ENCODE measurements at regions not wholly inside any gene's neighbourhood (a gene's known extent, or its start where the extent isn't known, plus 50 kb on each side); places are given as distances from the start of the nearest gene placed in this dataset.

DNA sequence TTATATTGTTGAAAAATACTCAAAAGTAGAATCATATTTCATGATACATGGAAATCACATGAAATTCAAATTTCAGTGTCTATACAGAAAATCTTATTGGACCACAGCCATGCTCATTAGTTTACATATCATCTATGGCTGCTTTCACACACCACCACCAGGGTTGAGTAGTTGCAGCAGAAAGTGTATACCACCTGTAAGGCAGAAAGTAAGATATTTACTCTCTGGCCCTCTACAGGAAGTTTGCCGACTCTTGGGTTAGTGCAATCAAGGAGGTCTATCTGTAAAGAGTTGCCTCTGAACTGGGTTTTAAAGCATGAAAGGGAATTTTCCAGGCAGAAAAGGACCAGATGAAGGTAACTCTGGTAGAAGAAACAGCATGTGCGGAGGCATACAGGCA is 432.3 kb downstream of the DHX35 start:
- H3K4me3 ChIP-seq: no peak overlapping the region
- no peaks in the 10 kb centered on the region for H3K9me3 ChIP-seq
- H3K4me1 ChIP-seq: no peaks in the 10 kb centered on the region
- TF ChIP-seq, protein P1, sequence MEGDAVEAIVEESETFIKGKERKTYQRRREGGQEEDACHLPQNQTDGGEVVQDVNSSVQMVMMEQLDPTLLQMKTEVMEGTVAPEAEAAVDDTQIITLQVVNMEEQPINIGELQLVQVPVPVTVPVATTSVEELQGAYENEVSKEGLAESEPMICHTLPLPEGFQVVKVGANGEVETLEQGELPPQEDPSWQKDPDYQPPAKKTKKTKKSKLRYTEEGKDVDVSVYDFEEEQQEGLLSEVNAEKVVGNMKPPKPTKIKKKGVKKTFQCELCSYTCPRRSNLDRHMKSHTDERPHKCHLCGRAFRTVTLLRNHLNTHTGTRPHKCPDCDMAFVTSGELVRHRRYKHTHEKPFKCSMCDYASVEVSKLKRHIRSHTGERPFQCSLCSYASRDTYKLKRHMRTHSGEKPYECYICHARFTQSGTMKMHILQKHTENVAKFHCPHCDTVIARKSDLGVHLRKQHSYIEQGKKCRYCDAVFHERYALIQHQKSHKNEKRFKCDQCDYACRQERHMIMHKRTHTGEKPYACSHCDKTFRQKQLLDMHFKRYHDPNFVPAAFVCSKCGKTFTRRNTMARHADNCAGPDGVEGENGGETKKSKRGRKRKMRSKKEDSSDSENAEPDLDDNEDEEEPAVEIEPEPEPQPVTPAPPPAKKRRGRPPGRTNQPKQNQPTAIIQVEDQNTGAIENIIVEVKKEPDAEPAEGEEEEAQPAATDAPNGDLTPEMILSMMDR (IDR thresholded peaks at IDR 0.05): no peak
- TF ChIP-seq POLR2AphosphoS5 (IDR thresholded peaks at IDR 0.05) (no peak), EP300 (IDR thresholded peaks at IDR 0.05) (no peak), POLR2A (IDR thresholded peaks at IDR 0.05) (no peak)
- 73 to 86% methylated on average over 2 of the region's 2 CpGs for WGBS, 2 donors
- intact Hi-C loops (cut with DNase I): no loop called here
- no peaks in the 10 kb centered on the region for H3K27me3 ChIP-seq
- no peak for DNase-seq
- H3K36me3 ChIP-seq: no peaks in the 10 kb centered on the region
- no peak overlapping the region for H3K27ac ChIP-seq

DNA sequence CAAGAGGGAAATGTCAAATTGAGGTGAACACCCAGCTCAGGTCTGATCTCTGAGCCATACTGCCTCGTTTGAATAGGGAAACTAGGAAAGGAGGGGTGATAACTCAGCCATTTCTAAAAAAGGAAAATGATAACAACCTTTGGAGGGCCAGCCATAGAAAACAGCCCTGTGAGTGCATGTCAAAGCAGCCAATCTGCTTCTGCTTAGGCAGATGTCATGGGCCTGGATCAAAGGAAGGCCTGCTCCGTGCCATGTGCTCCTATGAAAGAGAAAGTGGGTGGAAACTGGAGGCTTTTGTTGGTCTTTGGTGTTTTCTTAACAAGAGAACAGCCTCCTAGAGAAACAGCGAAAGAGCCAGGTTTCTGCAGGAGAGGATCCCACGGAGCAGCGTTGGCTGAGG is 428.0 kb downstream of the DHX35 start:
- no peaks in the 10 kb centered on the region for H3K36me3 ChIP-seq
- no peak overlapping the region for H3K4me3 ChIP-seq
- H3K27me3 ChIP-seq: no peaks in the 10 kb centered on the region
- intact Hi-C loops (cut with DNase I): no loop called here
- no peak for TF ChIP-seq EP300 (IDR thresholded peaks at IDR 0.05)
- no peak for TF ChIP-seq POLR2AphosphoS5 (IDR thresholded peaks at IDR 0.05)
- TF ChIP-seq, protein P1 (IDR thresholded peaks at IDR 0.05): no peak
- TF ChIP-seq POLR2A (IDR thresholded peaks at IDR 0.05): no peak
- WGBS, 2 donors: 74 to 81% methylated on average over 5 of the region's 5 CpGs
- H3K4me1 ChIP-seq: no peaks in the 10 kb centered on the region
- no peak overlapping the region for H3K27ac ChIP-seq
- no peaks in the 10 kb centered on the region for H3K9me3 ChIP-seq
- no peak for DNase-seq

DNA sequence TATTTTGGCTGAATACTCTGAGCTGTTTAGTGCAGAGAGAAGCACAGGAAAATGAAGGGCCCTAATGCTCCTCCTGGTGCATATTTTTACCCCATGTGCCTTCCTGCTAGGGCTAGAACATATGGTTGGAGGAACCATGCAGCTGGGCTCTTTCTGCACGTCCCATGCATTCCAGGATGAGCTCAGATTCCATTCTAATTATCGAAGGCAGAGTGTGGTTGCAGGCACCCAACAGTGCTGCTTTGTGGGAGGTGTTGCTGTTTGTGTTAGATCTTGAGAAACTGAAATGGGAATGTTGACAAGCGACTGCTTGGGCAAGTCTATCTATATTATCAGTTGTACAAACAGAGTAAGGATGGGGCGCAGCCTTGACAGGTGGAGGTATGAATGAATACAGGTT is 419.5 kb downstream of the DHX35 start:
- no peak for DNase-seq
- intact Hi-C loops (cut with DNase I): no loop called here
- Histone ChIP-seq H3K9me3 (no peaks in the 10 kb centered on the region), H3K36me3 (no peaks in the 10 kb centered on the region), H3K4me1 (no peaks in the 10 kb centered on the region), H3K27ac (no peak overlapping the region), H3K4me3 (no peak overlapping the region), H3K27me3 (no peaks in the 10 kb centered on the region)
- 56 to 60% methylated on average over 4 of the region's 4 CpGs for WGBS, 2 donors
- TF ChIP-seq, protein P1 (IDR thresholded peaks at IDR 0.05): no peak
- TF ChIP-seq EP300 (IDR thresholded peaks at IDR 0.05) (no peak), POLR2A (IDR thresholded peaks at IDR 0.05) (no peak), POLR2AphosphoS5 (IDR thresholded peaks at IDR 0.05) (no peak)

DNA sequence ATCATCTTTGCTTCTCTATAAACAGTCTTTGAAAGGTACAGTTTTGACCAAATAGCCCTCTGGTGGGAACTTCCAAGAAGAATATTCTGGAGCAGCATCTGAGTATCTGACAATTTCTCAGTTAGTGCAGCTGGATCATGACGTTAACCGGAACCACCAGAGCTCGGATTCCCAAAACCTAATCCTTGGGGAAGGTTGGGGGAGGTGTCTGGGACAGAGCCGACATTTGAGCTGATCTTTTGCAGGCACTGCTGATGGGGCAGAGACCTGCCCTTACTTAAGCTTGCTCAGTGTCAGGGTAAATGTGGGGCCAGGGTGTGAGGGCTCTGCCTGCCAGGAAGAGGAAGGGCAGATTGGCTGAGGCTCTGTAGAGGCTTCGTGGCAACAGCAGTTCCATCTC is 416.6 kb downstream of the DHX35 start:
- Histone ChIP-seq H3K27ac (no peak overlapping the region), H3K4me3 (no peak overlapping the region), H3K9me3 (no peaks in the 10 kb centered on the region), H3K27me3 (no peaks in the 10 kb centered on the region), H3K36me3 (no peaks in the 10 kb centered on the region), H3K4me1 (no peaks in the 10 kb centered on the region)
- 69 to 75% methylated on average over 5 of the region's 5 CpGs for WGBS, 2 donors
- intact Hi-C loops (cut with DNase I): no loop called here
- TF ChIP-seq POLR2AphosphoS5 (IDR thresholded peaks at IDR 0.05) (no peak), POLR2A (IDR thresholded peaks at IDR 0.05) (no peak), EP300 (IDR thresholded peaks at IDR 0.05) (no peak)
- TF ChIP-seq, protein P1 (IDR thresholded peaks at IDR 0.05): no peak
- DNase-seq: no peak

DNA sequence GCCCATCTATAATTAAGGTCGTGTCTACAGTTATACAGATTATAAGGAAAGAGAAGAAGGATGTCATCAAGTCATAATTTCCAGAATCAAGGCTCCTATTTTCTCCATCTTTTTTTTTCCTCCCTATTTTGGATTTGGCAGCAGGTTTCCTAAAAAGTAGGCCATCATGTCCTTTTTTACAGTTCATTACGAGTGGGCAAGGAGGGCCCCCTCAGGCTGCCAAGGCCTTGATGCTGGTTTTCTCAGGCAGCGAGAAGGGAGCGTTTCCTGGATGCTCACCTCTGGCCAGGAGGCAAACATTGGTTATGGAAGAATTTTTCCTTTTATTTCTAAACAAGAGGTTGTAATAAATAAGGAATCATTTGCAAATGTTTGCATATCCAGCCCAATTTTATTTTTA is 414.6 kb downstream of the DHX35 start:
- WGBS, 2 donors: 75 to 87% methylated on average over 4 of the region's 4 CpGs
- no peaks in the 10 kb centered on the region for H3K27me3 ChIP-seq

More for the DNA sequence above, 414.6 kb downstream of the DHX35 start:
- no peaks in the 10 kb centered on the region for H3K4me1 ChIP-seq
- intact Hi-C loops (cut with DNase I): no loop called here
- no peak overlapping the region for H3K4me3 ChIP-seq
- no peaks in the 10 kb centered on the region for H3K36me3 ChIP-seq
- TF ChIP-seq EP300 (IDR thresholded peaks at IDR 0.05) (no peak), POLR2A (IDR thresholded peaks at IDR 0.05) (no peak), POLR2AphosphoS5 (IDR thresholded peaks at IDR 0.05) (no peak)
- TF ChIP-seq, protein P1 (IDR thresholded peaks at IDR 0.05): no peak
- DNase-seq: no peak
- H3K27ac ChIP-seq: no peak overlapping the region
- no peaks in the 10 kb centered on the region for H3K9me3 ChIP-seq

All from sigmoid colon (tissue), 6 donors.